BJ (cell line): ENCODE measurements at regions not wholly inside any gene's neighbourhood (a gene's known extent, or its start where the extent isn't known, plus 50 kb on each side); places are given as distances from the start of the nearest gene placed in this dataset.
"Not testable (repeated sequence)": the region's sequence is repeated elsewhere in the genome, so short reads cannot be mapped to it uniquely, and the experiment has no call there.

Experiments used
- CTCF ChIA-PET: fragments of 350-600 bp; formaldehyde crosslinking; extraction: SDS; loops from one replicate; lab custom pipeline; 2021; ENCODE audit warnings: antibody characterized with exemption, inconsistent platforms; lab: Yijun Ruan, JAX
- POLR2A ChIA-PET: fragments of 300-600 bp; sonication (Branson Sonifier 250); formaldehyde crosslinking; extraction: SDS; loops from one replicate; lab custom pipeline; 2021; ENCODE audit warnings: antibody characterized with exemption; lab: Charles Lee
- DNase-seq: peaks from one replicate; pipeline ENCODE4 v3.0.0-alpha.2; 2011; ENCODE audit warnings: low read depth
- H3K27me3 ChIP-seq: 2 replicates; pipeline ENCODE4 v1.6.0; 2011; ENCODE audit warnings: low read length; ENCODE audit not compliant: control insufficient read depth, insufficient read depth
- H3K36me3 ChIP-seq: 2 replicates; pipeline ENCODE4 v1.5.1; 2011; ENCODE audit warnings: low read length; ENCODE audit not compliant: control insufficient read depth, insufficient read depth
- H3K4me3 ChIP-seq: 2 replicates; pipeline ENCODE4 v1.5.1; 2011; ENCODE audit warnings: low read depth, mild to moderate bottlenecking, control low read depth, low read length
- TF ChIP-seq, protein P1 (sequence below): IDR thresholded peaks from 2 replicates; pipeline ENCODE4 v1.5.1; 2011; ENCODE audit warnings: low read depth, mild to moderate bottlenecking, control low read depth, inconsistent platforms, low read length, moderate library complexity; ENCODE audit not compliant: insufficient read depth

DNA sequence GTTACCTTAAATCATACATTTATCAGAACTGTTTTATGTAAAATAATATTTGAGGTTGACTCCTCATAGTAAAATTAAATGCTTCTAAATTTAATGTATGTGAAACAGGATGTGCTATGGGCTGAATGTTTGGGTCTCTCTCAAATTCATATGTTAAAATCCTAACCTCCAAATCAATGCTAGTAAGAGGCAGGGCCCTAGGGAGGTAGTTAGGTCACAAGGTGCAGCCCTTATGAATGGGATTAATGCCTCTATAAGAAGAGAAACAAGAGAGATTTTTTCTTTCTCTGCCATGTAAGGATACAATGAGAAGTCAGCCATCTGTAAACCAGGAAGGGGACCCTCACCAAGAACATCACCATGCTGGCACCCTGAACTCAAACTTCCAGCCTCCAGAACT lies 67.2 kb upstream of the ETAA1 start:
- H3K36me3 ChIP-seq, result no peaks in the 10 kb centered on the region
- TF ChIP-seq, protein P1, sequence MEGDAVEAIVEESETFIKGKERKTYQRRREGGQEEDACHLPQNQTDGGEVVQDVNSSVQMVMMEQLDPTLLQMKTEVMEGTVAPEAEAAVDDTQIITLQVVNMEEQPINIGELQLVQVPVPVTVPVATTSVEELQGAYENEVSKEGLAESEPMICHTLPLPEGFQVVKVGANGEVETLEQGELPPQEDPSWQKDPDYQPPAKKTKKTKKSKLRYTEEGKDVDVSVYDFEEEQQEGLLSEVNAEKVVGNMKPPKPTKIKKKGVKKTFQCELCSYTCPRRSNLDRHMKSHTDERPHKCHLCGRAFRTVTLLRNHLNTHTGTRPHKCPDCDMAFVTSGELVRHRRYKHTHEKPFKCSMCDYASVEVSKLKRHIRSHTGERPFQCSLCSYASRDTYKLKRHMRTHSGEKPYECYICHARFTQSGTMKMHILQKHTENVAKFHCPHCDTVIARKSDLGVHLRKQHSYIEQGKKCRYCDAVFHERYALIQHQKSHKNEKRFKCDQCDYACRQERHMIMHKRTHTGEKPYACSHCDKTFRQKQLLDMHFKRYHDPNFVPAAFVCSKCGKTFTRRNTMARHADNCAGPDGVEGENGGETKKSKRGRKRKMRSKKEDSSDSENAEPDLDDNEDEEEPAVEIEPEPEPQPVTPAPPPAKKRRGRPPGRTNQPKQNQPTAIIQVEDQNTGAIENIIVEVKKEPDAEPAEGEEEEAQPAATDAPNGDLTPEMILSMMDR, result no peak
- no peaks in the 10 kb centered on the region for H3K27me3 ChIP-seq
- no peak overlapping the region for H3K4me3 ChIP-seq
- ChIA-PET CTCF (interaction anchor here (1.0 kb wide), 1 partner anchor 17 kb away, joined by 3 read pairs; no protein-coding TSS in a partner anchor), POLR2A (no interaction called here)
- no peak for DNase-seq

DNA sequence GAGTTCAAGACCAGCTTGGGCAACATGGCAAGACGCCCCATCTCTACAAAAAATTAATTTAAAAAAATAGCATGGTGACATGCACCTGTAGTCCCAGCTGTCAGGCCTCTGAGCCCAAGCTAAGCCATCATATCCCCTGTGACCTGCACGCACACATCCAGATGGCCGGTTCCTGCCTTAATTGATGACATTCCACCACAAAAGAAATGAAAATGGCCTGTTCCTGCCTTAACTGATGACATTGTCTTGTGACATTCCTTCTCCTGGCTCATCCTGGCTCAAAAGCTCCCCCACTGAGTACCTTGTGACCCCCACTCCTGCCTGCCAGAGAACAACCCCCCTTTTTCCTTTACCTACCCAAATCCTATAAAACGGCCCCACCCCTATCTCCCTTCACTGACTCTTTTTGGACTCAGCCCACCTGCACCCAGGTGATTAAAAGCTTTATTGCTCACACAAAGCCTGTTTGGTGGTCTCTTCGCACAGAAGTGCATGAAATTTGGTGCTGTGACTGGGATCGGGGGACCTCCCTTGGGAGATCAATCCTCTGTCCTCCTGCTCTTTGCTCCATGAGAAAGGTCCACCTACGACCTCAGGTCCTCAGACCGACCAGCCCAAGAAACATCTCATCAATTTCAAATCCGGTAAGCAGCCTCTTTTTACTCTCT lies 65.6 kb upstream of the ETAA1 start:
- POLR2A ChIA-PET, CTCF ChIA-PET, H3K36me3 ChIP-seq, H3K4me3 ChIP-seq, H3K27me3 ChIP-seq, DNase-seq: not testable (repeated sequence)

DNA sequence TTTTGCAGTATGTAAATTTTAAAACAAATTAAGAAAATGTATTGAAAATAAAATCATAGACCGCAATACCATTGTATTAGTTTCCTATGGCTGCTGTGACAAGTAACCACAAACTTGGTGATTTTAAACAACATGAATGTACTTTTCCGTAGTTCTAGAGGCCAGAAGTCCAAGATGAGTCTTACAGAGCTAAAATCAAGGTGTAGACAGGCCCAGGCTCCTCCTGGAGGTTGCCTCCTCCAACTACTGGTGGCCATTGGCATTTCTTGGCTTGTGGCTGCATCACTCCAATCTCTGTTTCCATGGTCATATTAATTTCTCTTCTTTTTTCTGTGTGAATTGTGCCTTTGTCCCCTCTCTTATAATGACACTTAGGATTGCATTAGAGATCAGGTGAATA lies 59.2 kb upstream of the ETAA1 start:
- TF ChIP-seq, protein P1, result no peak
- CTCF ChIA-PET, result no interaction called here
- no peak for DNase-seq
- no peak overlapping the region for H3K4me3 ChIP-seq
- H3K36me3 ChIP-seq, result no peaks in the 10 kb centered on the region
- POLR2A ChIA-PET, result no interaction called here
- H3K27me3 ChIP-seq, result no peaks in the 10 kb centered on the region

DNA sequence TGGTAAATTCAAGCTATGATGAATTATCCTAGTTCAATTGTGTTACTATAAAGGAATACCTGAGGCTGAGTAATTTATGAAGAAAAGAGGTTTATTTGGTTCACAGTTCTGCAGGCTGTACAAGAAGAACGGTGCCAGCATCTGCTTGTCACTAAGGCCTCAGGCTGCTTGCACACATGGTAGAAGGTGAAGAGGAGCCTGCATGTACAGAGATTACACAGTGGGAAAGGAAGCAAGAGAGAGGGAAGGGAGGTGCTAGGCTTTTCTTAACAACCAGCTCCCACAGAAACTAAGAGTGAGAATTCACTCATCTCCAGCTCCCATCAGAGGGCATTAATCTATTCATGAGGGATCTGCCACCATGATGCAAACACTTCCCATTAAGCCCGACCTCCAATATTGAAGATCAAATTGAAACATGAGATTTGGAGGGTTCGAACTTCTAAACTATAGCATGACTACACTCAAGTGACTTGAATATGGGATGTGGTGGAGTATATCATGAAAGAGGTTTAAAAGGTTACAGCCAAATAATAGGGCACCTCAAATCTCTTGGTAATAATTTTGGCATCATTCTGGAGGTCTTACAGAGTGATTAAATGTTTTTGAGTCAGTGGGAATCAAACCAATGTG lies 58.4 kb upstream of the ETAA1 start:
- DNase-seq, result no peak
- Histone ChIP-seq H3K36me3 (no peaks in the 10 kb centered on the region), H3K27me3 (no peaks in the 10 kb centered on the region), H3K4me3 (no peak overlapping the region)
- POLR2A ChIA-PET, result no interaction called here
- TF ChIP-seq, protein P1, result no peak
- CTCF ChIA-PET, result no interaction called here

DNA sequence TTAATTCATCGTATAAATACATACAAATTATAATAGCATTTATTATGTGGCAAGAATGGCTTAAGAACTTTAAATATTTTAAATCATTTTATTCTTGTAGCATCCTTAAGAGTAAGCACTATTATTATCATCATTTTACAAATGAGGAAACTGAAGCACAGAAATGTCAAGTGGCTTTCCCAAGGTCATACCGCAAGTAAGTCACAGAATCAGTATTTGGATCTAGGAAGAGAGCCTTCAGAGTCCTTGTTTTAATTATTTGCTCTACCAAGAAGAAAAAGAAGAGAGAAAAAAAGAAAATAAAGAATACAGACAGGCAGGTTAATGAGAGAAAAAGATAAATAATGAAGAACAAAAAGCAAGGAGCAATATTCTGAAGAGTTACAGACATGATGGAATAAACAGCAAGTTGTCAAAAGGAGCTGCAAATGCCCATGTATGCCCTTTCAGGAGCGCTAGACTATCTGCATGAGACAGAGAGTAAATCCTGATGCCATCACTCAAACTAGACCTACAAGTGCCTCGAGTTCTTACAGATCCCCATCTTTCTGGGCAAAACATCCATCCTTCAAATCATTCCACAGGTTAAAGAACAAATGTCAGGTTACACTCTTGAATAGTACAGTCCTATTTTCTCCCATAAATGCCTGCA lies 57.8 kb upstream of the ETAA1 start:
- no peak overlapping the region for H3K4me3 ChIP-seq
- DNase-seq, result no peak
- CTCF ChIA-PET, result no interaction called here
- POLR2A ChIA-PET, result no interaction called here
- no peaks in the 10 kb centered on the region for H3K36me3 ChIP-seq
- H3K27me3 ChIP-seq, result no peaks in the 10 kb centered on the region
- TF ChIP-seq, protein P1, result no peak
